Body of pancreas (tissue), 4 donors: ENCODE measurements at regions not wholly inside any gene's neighbourhood (a gene's known extent, or its start where the extent isn't known, plus 50 kb on each side); places are given as distances from the start of the nearest gene placed in this dataset.

Experiments
- ATAC-seq: fragments of 150-250 bp; one replicate; pipeline ENCODE4 v1.9.1; 2016
- DNase-seq, 4 donors: peaks; one replicate each; pipeline ENCODE4 v3.0.0-alpha.2; 2019
- H3K27ac ChIP-seq, 4 donors: fragments of 200-600 bp; sonication (generic); 1 replicate in 3 of 4; 2 replicates in 1 of 4; pipeline versions ENCODE4 v1.5.1 to v1.6.1; 2016 to 2019; ENCODE audit warnings: mild to moderate bottlenecking in 1 of 4, mixed read lengths in 1 of 4, moderate library complexity in 1 of 4
- H3K27me3 ChIP-seq, 2 donors: fragments of 200-600 bp; sonication (generic); one replicate each; pipeline ENCODE4 v1.6.0; 2016; ENCODE audit warnings: mild to moderate bottlenecking in 1 of 2
- H3K36me3 ChIP-seq, 2 donors: fragments of 200-600 bp; sonication (generic); replicated peaks in 1 of 2; 2 replicates each; pipeline ENCODE4 v1.5.1; 2016; ENCODE audit warnings: low read depth in 2 of 2; ENCODE audit not compliant: insufficient read depth in 1 of 2
- H3K4me1 ChIP-seq: fragments of 200-600 bp; sonication (generic); one replicate; pipeline ENCODE4 v1.6.0; 2016
- H3K4me3 ChIP-seq, 2 donors: fragments of 200-600 bp; sonication (generic); 1 replicate in 1 of 2; 2 replicates in 1 of 2; pipeline ENCODE4 v1.5.1; 2016 to 2019
- H3K9me3 ChIP-seq, 3 donors: fragments of 200-600 bp; sonication (generic); 1 replicate in 2 of 3; 2 replicates in 1 of 3; pipeline ENCODE4 v1.5.1; 2016
- POLR2A ChIP-seq, 3 donors: fragments of 450-650 bp; IDR thresholded peaks; one replicate each; pipeline ENCODE4 v1.6.1; 2016; ENCODE audit warnings: antibody characterized with exemption in 3 of 3, mild to moderate bottlenecking in 2 of 3
- WGBS, 2 donors: methylation state at CpG; one replicate each; pipeline ENCODE4 v1.1.5; 2017; 5-methylcytosine and 5-hydroxymethylcytosine counted together
- intact Hi-C: fragments of 100-400 bp; cut with DNase I; formaldehyde crosslinking; loops from one replicate; pipeline ENCODE4 v1.15.1; 2023
- TF ChIP-seq, protein P1 (sequence below), 7 experiments: fragments of 450-650 bp in 4 of 7; fragments of 200-600 bp in 3 of 7; sonication (generic) in 3 of 7; IDR thresholded peaks; one replicate each; pipeline ENCODE4 v1.5.1; 2016 to 2019; ENCODE audit warnings: antibody characterized with exemption in 7 of 7

DNA sequence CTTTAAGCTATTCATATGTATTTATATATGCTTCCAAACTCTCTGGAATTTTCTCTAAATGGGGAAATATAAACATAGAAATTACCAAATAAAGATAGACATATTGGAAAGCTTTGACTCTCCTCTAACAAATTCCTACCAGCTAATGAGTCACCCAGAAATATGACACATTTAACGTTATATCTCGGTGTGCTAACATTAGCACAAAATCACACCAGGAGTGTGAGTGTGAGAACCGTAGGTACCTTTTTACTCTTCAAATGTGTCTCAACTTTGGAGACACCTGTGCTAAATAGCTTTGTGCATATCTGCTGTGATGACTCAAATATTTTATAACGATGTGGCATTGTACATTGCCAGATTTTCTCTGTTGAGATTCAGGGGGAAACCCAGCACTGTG, 714.4 kb downstream of the METTL15 start:
- no peak overlapping the region for H3K4me3 ChIP-seq
- no peak overlapping the region for H3K27ac ChIP-seq
- H3K27me3 ChIP-seq: no peaks in the 10 kb centered on the region
- DNase-seq (no peak), ATAC-seq (no peak)
- TF ChIP-seq POLR2A (IDR thresholded peaks at IDR 0.05): no peak
- 64 to 66% methylated on average over 4 of the region's 4 CpGs for WGBS, 2 donors
- H3K36me3 ChIP-seq: no peaks in the 10 kb centered on the region
- H3K9me3 ChIP-seq: no peaks in the 10 kb centered on the region
- intact Hi-C loops: no loop called here
- H3K4me1 ChIP-seq: no peaks in the 10 kb centered on the region

DNA sequence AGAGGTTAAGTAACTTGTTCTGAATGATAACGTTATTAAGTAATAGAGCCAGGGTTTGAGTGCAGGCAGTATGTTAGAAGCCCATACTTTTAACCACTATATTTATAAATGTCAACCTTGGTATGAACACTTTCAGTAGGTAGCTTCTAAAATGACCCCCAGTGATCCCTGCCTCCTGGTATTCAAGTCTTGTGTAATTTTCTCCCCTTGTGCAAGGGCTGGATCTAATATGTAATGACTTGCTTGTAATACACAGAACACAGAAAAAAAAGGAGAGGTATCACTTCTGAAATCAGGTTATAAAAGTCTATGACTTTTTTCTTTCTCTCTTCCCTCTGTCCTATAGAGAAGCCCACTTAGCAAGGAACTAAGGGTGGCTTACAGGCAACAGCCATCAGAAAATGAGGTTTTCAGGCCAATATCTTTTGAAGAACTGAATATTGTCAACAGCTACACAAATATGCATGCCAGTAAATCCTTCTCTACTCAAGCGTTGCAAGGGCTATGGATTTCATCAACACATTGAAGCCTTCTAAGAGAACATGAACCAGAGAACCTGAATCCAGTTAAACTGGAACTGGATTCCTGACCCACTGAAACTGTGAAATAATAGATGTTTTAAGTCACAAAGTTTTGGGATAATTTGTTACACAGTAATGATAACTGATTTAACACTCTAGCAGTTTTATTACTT, 712.3 kb downstream of the METTL15 start:
- ATAC-seq (no peak), DNase-seq (no peak)
- Histone ChIP-seq H3K9me3 (no peaks in the 10 kb centered on the region), H3K27ac (no peak overlapping the region), H3K36me3 (no peaks in the 10 kb centered on the region), H3K4me3 (no peak overlapping the region), H3K27me3 (no peaks in the 10 kb centered on the region), H3K4me1 (no peaks in the 10 kb centered on the region)
- intact Hi-C loops: no loop called here
- 64 to 76% methylated on average over 2 of the region's 2 CpGs for WGBS, 2 donors
- TF ChIP-seq, protein P1, sequence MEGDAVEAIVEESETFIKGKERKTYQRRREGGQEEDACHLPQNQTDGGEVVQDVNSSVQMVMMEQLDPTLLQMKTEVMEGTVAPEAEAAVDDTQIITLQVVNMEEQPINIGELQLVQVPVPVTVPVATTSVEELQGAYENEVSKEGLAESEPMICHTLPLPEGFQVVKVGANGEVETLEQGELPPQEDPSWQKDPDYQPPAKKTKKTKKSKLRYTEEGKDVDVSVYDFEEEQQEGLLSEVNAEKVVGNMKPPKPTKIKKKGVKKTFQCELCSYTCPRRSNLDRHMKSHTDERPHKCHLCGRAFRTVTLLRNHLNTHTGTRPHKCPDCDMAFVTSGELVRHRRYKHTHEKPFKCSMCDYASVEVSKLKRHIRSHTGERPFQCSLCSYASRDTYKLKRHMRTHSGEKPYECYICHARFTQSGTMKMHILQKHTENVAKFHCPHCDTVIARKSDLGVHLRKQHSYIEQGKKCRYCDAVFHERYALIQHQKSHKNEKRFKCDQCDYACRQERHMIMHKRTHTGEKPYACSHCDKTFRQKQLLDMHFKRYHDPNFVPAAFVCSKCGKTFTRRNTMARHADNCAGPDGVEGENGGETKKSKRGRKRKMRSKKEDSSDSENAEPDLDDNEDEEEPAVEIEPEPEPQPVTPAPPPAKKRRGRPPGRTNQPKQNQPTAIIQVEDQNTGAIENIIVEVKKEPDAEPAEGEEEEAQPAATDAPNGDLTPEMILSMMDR (IDR thresholded peaks at IDR 0.05): no peak
- no peak for TF ChIP-seq POLR2A (IDR thresholded peaks at IDR 0.05)

DNA sequence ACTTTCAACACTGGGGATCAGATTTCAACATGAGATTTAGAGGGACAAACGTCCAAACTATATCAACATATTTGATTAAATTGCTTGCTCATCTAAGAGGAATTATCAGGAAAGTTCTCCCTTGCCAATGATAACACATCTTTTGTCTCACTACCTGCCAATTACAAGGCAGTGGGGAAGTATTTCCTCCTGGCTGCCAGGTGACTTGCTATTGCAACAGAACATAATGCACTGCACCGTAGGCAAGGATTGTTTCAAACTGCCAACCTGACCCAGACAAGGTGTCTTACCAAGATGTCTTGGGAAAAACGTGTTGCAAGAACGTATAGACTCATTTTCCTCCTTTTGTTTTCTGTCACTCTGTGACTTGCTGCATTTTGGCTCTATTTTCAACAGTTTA, 711.6 kb downstream of the METTL15 start:
- WGBS, 2 donors: 30 to 42% methylated on average over 4 of the region's 4 CpGs
- Histone ChIP-seq H3K4me1 (no peaks in the 10 kb centered on the region), H3K27me3 (no peaks in the 10 kb centered on the region), H3K27ac (no peak overlapping the region), H3K4me3 (no peak overlapping the region), H3K9me3 (no peaks in the 10 kb centered on the region), H3K36me3 (no peaks in the 10 kb centered on the region)
- DNase-seq (no peak), ATAC-seq (no peak)
- intact Hi-C loops: no loop called here
- TF ChIP-seq, protein P1 (IDR thresholded peaks at IDR 0.05): no peak
- TF ChIP-seq POLR2A (IDR thresholded peaks at IDR 0.05): no peak

DNA sequence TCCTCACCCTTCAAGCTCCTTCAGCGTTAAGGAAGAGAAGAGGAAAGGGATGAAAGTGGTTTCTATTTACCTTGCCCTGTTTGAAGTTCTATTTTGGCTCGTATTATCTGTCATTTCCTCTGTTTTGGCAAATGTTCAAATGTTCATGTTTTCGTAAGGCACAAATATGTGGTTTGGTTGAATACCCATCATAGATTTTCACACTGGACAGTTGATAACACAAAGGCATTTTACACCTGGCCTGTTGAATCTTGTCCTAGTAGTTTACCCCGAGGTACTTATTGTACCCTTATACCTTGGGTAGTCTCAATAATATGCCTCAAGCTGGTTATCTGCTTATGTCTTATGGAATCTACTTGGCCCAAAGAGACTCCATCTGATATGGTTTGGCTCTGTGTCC, 706.9 kb downstream of the METTL15 start:
- no peak overlapping the region for H3K27ac ChIP-seq
- ATAC-seq (no peak), DNase-seq (no peak)
- no peak for TF ChIP-seq POLR2A (IDR thresholded peaks at IDR 0.05)
- TF ChIP-seq, protein P1 (IDR thresholded peaks at IDR 0.05): no peak
- no peaks in the 10 kb centered on the region for H3K9me3 ChIP-seq
- H3K4me3 ChIP-seq: no peak overlapping the region
- intact Hi-C loops: no loop called here
- no peaks in the 10 kb centered on the region for H3K36me3 ChIP-seq
- 42 to 44% methylated on average over 4 of the region's 4 CpGs for WGBS, 2 donors
- no peaks in the 10 kb centered on the region for H3K27me3 ChIP-seq
- H3K4me1 ChIP-seq: no peaks in the 10 kb centered on the region

DNA sequence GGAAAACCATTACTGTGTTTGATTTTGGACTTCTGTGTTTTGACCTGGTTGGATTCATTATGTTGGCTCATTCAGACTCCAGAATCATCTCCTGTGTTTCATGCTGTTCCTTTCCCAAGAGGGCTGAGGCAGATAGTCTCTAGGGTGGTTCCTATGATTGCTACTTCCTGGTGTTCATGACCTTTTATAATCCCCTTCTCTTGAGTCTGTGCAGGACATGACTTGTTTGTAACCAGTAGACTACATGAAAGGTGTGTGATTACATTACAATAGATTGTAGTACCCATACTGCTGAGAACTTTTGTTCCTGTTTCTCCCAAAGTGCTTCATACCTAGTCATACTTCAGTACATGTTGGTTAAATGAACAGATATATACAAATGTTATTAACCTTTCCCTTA, 700.6 kb downstream of the METTL15 start:
- H3K36me3 ChIP-seq: no peaks in the 10 kb centered on the region
- H3K27me3 ChIP-seq: no peaks in the 10 kb centered on the region
- no peak for TF ChIP-seq POLR2A (IDR thresholded peaks at IDR 0.05)
- TF ChIP-seq, protein P1 (IDR thresholded peaks at IDR 0.05): no peak
- intact Hi-C loops: no loop called here
- H3K4me1 ChIP-seq: no peaks in the 10 kb centered on the region
- H3K27ac ChIP-seq: no peak overlapping the region
- H3K4me3 ChIP-seq: no peak overlapping the region
- ATAC-seq (no peak), DNase-seq (no peak)
- no peaks in the 10 kb centered on the region for H3K9me3 ChIP-seq
